HEK293T (cell line): ENCODE measurements at regions not wholly inside any gene's neighbourhood (a gene's known extent, or its start where the extent isn't known, plus 50 kb on each side); places are given as distances from the start of the nearest gene placed in this dataset.

Source experiments
- CTCF ChIA-PET: fragments of 350-600 bp; formaldehyde crosslinking; extraction: SDS; loops from one replicate; lab custom pipeline; 2021; ENCODE audit warnings: antibody characterized with exemption, inconsistent platforms; lab: Yijun Ruan, JAX
- POLR2A ChIA-PET: fragments of 350-600 bp; formaldehyde crosslinking; extraction: SDS; loops from one replicate; lab custom pipeline; 2020; ENCODE audit warnings: antibody characterized with exemption, inconsistent platforms; lab: Yijun Ruan, JAX
- DNase-seq: peaks from one replicate; pipeline ENCODE4 v3.0.0; 2012; ENCODE audit warnings: mixed read lengths; ENCODE audit errors: extremely low spot score
- ARNT ChIP-seq: fragments of 450-650 bp; IDR thresholded peaks from 2 replicates; pipeline ENCODE4 v1.6.1; 2017; ENCODE audit warnings: mild to moderate bottlenecking
- BHLHE40 ChIP-seq: fragments of 450-650 bp; IDR thresholded peaks from 2 replicates; pipeline ENCODE4 v1.6.1; 2016; ENCODE audit warnings: mild to moderate bottlenecking, moderate library complexity, borderline replicate concordance
- CTBP1 ChIP-seq: fragments of 450-650 bp; IDR thresholded peaks from 2 replicates; pipeline ENCODE4 v1.6.1; 2016; ENCODE audit warnings: borderline replicate concordance
- ELF4 ChIP-seq: fragments of 450-650 bp; IDR thresholded peaks from 2 replicates; pipeline ENCODE4 v1.6.1; 2017; ENCODE audit warnings: antibody characterized with exemption
- FOXA1 ChIP-seq: fragments of 450-650 bp; IDR thresholded peaks from 2 replicates; pipeline ENCODE4 v1.6.1; 2016; ENCODE audit warnings: mild to moderate bottlenecking
- FOXK2 ChIP-seq: fragments of 450-650 bp; IDR thresholded peaks from 2 replicates; pipeline ENCODE4 v1.6.1; 2016; ENCODE audit warnings: mild to moderate bottlenecking
- FOXM1 ChIP-seq: fragments of 450-650 bp; IDR thresholded peaks from 2 replicates; pipeline ENCODE4 v1.6.1; 2017; ENCODE audit warnings: mild to moderate bottlenecking, borderline replicate concordance
- HDGF ChIP-seq: fragments of 450-650 bp; IDR thresholded peaks from 2 replicates; pipeline ENCODE4 v1.6.1; 2017; ENCODE audit warnings: antibody characterized with exemption, borderline replicate concordance
- L3MBTL2 ChIP-seq: fragments of 450-650 bp; conservative IDR thresholded peaks from 2 replicates; pipeline ENCODE4 v1.6.1; 2016; ENCODE audit warnings: mild to moderate bottlenecking
- LEF1 ChIP-seq: fragments of 450-650 bp; IDR thresholded peaks from 2 replicates; pipeline ENCODE4 v1.6.1; 2017; ENCODE audit warnings: mild to moderate bottlenecking, borderline replicate concordance
- NFRKB ChIP-seq: fragments of 450-650 bp; IDR thresholded peaks from 2 replicates; pipeline ENCODE4 v1.6.1; 2016; ENCODE audit warnings: mild to moderate bottlenecking, moderate library complexity
- SP1 ChIP-seq: fragments of 450-650 bp; IDR thresholded peaks from 2 replicates; pipeline ENCODE4 v1.6.1; 2017
- SUZ12 ChIP-seq: fragments of 450-650 bp; IDR thresholded peaks from 2 replicates; pipeline ENCODE4 v1.6.1; 2016; ENCODE audit warnings: mild to moderate bottlenecking
- TARDBP ChIP-seq: fragments of 450-650 bp; IDR thresholded peaks from 2 replicates; pipeline ENCODE4 v1.6.1; 2016
- ZNF384 ChIP-seq: fragments of 450-650 bp; IDR thresholded peaks from 2 replicates; pipeline ENCODE4 v1.6.1; 2016
- TF ChIP-seq, protein P1 (sequence below): fragments of 450-650 bp; IDR thresholded peaks from 2 replicates; pipeline ENCODE4 v1.6.1; 2016

DNA sequence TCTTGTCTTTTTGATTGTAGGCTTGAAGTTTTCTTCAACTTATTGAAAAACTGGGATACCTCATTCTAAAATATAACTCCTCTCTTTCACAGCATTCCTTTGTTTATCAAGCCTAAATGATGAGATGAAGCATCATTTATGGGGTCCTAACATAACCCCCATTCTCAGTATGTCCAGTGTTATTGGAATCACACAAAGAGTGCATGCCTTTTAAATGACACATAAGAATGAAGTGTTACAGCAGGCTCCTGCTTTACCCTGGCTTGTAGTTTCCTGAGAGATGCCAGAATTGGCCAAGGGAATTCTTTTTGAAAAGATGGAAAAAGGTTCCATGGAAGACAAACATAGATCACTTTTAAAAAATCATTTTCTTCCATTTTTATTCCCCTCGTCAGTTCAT, 502.4 kb downstream of the BCKDHB start:
- POLR2A ChIA-PET = no interaction called here
- CTCF ChIA-PET = no interaction called here
- TF ChIP-seq ZNF384 (no peak), CTBP1 (no peak), NFRKB (no peak), LEF1 (no peak), TARDBP (no peak), SUZ12 (no peak), ELF4 (no peak)
- no peak for DNase-seq

DNA sequence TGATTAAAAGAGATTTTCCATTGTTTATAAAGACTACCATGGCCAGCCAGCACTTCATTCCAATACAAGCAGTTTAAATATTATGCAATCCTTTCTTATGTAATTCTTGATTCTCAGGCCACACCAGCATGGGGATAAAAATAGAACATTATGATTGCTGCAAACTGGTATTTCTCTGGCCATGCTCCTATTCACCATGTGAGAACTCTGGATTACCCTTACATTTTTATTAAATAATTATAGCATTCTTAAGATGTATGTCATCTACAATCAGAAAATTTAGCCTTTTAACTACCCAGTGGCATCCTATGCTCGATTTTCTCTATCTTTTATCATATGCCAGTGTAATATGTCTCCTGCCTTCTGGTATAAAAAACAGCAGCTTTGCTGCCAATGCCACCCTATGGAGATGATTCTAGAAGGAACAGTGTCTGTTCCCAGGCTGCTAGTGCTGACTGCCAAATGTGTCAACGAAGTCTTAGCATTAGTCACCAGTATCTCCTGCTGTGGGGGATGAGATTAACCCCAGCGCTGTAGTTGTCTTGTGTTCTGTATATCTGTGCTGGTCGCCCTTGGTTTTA, 501.4 kb downstream of the BCKDHB start:
- ChIA-PET POLR2A (no interaction called here), CTCF (no interaction called here)
- DNase-seq = no peak

DNA sequence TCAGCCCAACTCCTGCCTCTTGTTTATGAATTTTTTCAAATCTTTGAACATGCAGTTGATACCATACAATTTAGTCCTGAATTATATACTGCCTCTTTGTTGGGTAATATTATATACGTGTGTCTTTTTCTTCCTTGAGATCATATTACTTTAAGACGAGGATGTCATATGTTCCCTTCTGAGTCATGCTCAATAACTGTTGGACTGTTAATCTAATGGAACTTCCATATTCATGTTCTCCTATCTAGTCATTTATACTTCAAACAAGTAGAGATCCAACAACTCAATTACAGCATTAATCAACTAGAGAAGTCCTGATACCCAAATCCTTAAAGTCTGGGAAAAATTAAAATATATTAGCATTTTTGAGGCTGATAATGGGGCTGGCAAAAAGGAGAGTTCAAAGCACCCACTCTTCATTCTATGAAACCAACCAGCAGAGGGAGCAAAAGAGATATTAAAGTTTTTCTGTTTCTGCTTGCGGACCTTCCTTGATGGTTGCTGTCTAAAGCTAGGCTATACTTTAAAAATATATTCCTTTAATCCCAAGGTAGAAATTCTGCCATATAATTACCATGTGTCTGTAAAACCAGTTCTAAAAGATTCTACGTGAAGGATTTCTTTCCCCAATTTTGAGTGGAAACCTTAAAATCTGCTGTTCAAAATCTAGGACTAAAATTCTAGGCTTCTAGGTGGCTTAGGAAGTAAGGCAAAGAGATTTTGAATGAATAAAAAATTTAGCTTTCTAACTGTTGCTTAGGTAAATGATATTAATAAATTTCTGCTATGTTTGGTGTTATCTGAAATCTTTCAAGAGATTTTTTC, 498.9 kb downstream of the BCKDHB start:
- TF ChIP-seq SP1 (no peak), CTBP1 (no peak), ELF4 (no peak), ZNF384 (no peak), FOXM1 (no peak), NFRKB (no peak)
- ChIA-PET CTCF (interaction anchor here (0.7 kb wide), 1 partner anchor 338 kb away, joined by 3 read pairs; no protein-coding TSS in a partner anchor), POLR2A (no interaction called here)
- DNase-seq = no peak

More for the DNA sequence above, 501.4 kb downstream of the BCKDHB start:
- no peak for TF ChIP-seq HDGF
- TF ChIP-seq SUZ12 = no peak
- no peak for TF ChIP-seq ARNT
- no peak for TF ChIP-seq FOXM1
- TF ChIP-seq FOXA1 = no peak

DNA sequence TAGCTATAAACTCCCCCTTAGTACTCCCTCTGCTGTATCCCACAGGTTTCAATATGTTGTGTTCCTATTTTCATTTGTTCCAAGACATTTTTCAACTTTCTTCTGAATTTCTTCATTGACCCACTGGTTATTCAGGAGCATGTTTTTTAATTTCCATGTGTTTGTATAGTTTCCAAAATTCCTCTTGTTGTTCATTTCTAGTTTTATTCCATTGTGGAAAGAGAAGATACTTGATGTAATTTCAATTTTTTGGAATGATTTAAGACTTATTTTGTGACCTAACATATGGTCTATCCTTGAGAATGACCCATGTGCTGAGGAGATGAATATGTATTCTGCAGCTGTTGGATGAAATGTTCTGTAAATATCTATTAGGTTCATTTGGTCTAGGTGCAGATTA, 497.2 kb downstream of the BCKDHB start:
- CTCF ChIA-PET = no interaction called here
- TF ChIP-seq HDGF (no peak), LEF1 (no peak), FOXK2 (no peak), SUZ12 (no peak), FOXM1 (no peak), ARNT (no peak), FOXA1 (no peak), SP1 (no peak), CTBP1 (no peak), ELF4 (no peak), L3MBTL2 (no peak), NFRKB (no peak), BHLHE40 (no peak), TARDBP (no peak), ZNF384 (no peak)
- TF ChIP-seq, protein P1, sequence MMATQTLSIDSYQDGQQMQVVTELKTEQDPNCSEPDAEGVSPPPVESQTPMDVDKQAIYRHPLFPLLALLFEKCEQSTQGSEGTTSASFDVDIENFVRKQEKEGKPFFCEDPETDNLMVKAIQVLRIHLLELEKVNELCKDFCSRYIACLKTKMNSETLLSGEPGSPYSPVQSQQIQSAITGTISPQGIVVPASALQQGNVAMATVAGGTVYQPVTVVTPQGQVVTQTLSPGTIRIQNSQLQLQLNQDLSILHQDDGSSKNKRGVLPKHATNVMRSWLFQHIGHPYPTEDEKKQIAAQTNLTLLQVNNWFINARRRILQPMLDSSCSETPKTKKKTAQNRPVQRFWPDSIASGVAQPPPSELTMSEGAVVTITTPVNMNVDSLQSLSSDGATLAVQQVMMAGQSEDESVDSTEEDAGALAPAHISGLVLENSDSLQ = no peak
- POLR2A ChIA-PET = no interaction called here
- no peak for DNase-seq

DNA sequence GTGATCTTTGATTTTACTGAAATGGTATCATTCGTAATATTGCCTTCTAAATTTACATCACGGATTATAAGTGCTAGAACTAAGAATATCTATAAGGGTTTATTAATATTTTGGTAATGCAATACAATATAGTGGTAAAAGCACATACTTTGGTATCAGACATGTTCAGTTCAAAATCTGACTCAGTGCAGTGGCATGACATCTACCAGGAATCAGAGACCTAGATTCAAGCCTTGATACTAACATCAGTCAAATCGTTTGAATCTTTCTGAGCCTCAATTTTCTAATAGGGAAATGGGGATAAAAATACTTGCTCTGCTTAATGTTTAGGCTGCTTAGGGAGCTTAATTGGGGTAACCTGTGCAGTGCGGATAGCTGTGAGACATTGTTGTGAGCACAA, 488.0 kb downstream of the BCKDHB start:
- CTCF ChIA-PET = no interaction called here
- POLR2A ChIA-PET = no interaction called here
- TF ChIP-seq ELF4 (no peak), LEF1 (no peak), HDGF (no peak), TARDBP (no peak), SUZ12 (no peak), ARNT (no peak), FOXK2 (no peak), NFRKB (no peak), ZNF384 (no peak), L3MBTL2 (no peak), SP1 (no peak), FOXM1 (no peak), BHLHE40 (no peak), CTBP1 (no peak), FOXA1 (no peak)
- TF ChIP-seq, protein P1 = no peak
- no peak for DNase-seq

DNA sequence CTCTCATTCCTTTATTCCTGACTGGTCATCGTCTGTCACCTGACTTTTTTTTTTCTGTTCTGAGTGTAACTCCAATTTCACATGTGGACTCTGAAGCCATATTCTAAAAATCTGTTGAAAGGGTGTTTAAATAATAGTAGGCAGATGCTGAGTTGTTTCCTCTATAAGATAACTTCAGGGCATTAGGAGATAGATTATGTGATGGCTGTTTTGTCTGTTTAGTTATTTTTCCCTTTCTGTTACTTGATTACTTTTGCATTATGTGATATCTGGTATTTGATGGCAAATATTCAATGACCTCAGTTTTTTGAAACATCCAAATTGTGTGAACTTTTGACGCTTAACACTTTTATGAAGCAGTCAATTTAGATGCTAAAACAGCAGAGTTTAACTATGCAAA, 486.0 kb downstream of the BCKDHB start:
- ChIA-PET POLR2A (no interaction called here), CTCF (no interaction called here)
- DNase-seq = no peak
- no peak for TF ChIP-seq L3MBTL2

DNA sequence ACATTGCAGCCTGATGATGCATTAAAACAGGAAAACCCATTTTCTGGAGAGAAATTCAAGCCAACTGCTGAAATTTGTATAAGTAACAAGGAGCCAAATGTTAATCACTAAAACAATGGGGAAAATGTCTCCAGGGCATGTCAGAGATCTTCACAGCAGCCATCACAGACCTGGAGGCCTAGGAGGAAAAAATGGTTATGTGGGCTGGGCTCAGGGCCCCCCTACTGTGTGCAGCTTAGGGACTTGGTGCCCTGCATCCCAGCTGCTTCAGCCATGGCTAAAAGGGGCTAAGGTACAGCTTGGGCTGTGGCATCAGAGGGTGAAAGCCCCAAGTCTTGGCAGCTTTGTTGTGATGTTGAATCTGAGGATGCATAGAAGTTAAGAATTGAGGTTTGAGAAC, 479.8 kb downstream of the BCKDHB start:
- CTCF ChIA-PET = no interaction called here

More for the DNA sequence above, 479.8 kb downstream of the BCKDHB start:
- POLR2A ChIA-PET = no interaction called here
- TF ChIP-seq FOXM1 (no peak), ELF4 (no peak), TARDBP (no peak), L3MBTL2 (no peak), LEF1 (no peak), BHLHE40 (no peak), ARNT (no peak), FOXK2 (no peak), SP1 (no peak), NFRKB (no peak), HDGF (no peak), FOXA1 (no peak), CTBP1 (no peak), SUZ12 (no peak), ZNF384 (no peak)
- TF ChIP-seq, protein P1 = no peak
- no peak for DNase-seq
